Esophagus (tissue), 2 donors: ENCODE measurements at regions not wholly inside any gene's neighbourhood (a gene's known extent, or its start where the extent isn't known, plus 50 kb on each side); places are given as distances from the start of the nearest gene placed in this dataset.

Experiments
- H3K27ac ChIP-seq, 2 donors: one replicate each; pipeline ENCODE4 v1.5.1; 2013; ENCODE audit warnings: low read depth in 2 of 2, mild to moderate bottlenecking in 2 of 2, inconsistent platforms in 1 of 2, low read length in 1 of 2, moderate library complexity in 1 of 2
- H3K27me3 ChIP-seq, 2 donors: one replicate each; pipeline ENCODE4 v1.6.1; 2013; ENCODE audit warnings: low read length in 2 of 2, control low read depth in 1 of 2, mild to moderate bottlenecking in 1 of 2; ENCODE audit not compliant: insufficient read depth in 2 of 2, control insufficient read depth in 1 of 2
- H3K36me3 ChIP-seq, 2 donors: one replicate each; pipeline ENCODE4 v1.6.1; 2013; ENCODE audit warnings: low read length in 1 of 2; ENCODE audit not compliant: control insufficient read depth in 2 of 2, insufficient read depth in 2 of 2
- H3K4me1 ChIP-seq, 2 donors: one replicate each; pipeline ENCODE4 v1.6.1; 2013; ENCODE audit warnings: low read length in 1 of 2; ENCODE audit not compliant: control insufficient read depth in 2 of 2, insufficient read depth in 2 of 2
- H3K4me3 ChIP-seq, 2 donors: one replicate each; pipeline ENCODE4 v1.5.1; 2013; ENCODE audit warnings: low read length in 2 of 2, mild to moderate bottlenecking in 2 of 2, low read depth in 1 of 2, moderate library complexity in 1 of 2
- H3K9me3 ChIP-seq, 2 donors: one replicate each; pipeline ENCODE4 v1.6.1; 2013; ENCODE audit warnings: mild to moderate bottlenecking in 2 of 2, low read depth in 1 of 2, low read length in 1 of 2, moderate library complexity in 1 of 2; ENCODE audit not compliant: control insufficient read depth in 2 of 2, insufficient read depth in 1 of 2
- WGBS, 2 donors: extraction: QIAGEN DNeasy Blood & Tissue Kit; methylation state at CpG; one replicate each; pipeline ENCODE4 v1.1.7; 2013; 5-methylcytosine and 5-hydroxymethylcytosine counted together
- donor health status: healthy with polysubstance abuse.
- donor health status: Bipolar disorder and iron deficiency.

GRCh38 chr22:22408269-22408668, 100.3 kb downstream of the ZNF280B start:
- no peaks in the 10 kb centered on the region for H3K36me3 ChIP-seq
- no peak overlapping the region for H3K27ac ChIP-seq
- no peak overlapping the region for H3K4me3 ChIP-seq
- 60 to 68% methylated on average over 3 of the region's 3 CpGs for WGBS, 2 donors
- no peaks in the 10 kb centered on the region for H3K27me3 ChIP-seq
- H3K4me1 ChIP-seq = no peaks in the 10 kb centered on the region
- H3K9me3 ChIP-seq = no peaks in the 10 kb centered on the region

DNA sequence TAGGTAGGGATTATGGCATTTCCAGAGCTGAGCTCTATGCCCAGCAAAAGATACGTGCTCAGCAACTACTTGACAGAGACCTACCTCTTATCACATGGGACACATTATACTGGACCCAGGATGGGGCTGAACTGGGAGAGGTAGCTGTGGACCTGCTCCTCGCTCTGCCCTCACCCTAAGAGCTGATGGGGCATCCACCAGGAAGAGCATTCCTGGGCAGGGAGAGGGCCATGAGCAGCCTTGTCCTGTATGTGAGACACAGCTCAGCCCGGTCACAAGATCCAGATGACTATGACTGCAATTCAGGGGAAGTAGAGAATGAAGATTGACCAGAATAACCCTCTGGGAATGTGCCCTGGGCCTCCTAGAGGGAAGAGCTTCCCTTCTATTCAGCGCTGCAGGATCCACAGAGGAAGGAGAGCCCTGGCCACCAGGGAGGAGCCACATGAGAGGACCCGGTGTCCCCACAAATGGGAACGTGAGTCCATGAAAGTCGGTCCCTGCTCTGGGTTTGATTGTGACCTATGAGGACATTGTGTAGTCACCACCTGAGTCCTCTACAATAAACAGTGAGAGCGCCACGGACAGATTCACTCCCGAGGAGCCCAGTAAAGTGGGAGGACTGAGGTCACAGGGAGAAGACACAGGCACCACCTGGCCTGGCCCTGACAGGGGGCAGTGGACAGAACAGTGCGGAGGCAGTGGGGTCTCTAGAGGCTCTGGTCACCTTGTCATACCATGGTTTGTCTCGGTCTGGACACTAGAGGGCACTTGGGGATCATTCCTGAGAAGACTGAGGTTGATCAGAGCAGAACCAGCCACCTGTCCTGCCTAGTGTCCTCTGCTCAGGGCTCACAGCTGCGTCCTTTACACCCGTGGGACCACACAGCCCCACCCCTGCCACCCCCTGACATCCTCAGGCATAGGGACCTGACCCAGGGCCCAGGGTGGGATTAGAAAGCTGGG, 99.5 kb downstream of the ZNF280B start:
- Histone ChIP-seq H3K36me3 (no peaks in the 10 kb centered on the region), H3K4me3 (no peak overlapping the region), H3K27ac (no peak overlapping the region), H3K9me3 (no peaks in the 10 kb centered on the region), H3K4me1 (no peaks in the 10 kb centered on the region), H3K27me3 (no peaks in the 10 kb centered on the region)
- 46% methylated on average over 14 of the region's 14 CpGs for WGBS, 2 donors

GRCh38 chr22:22410121-22410520, 98.4 kb downstream of the ZNF280B start:
- no peaks in the 10 kb centered on the region for H3K9me3 ChIP-seq
- peaks cover 0 to under 1% of the 10 kb centered on the region in 2 donors for H3K27me3 ChIP-seq
- H3K4me3 ChIP-seq = no peak overlapping the region
- no peaks in the 10 kb centered on the region for H3K36me3 ChIP-seq
- 33 to 41% methylated on average over 5 of the region's 5 CpGs for WGBS, 2 donors
- H3K4me1 ChIP-seq = no peaks in the 10 kb centered on the region
- H3K27ac ChIP-seq = no peak overlapping the region

GRCh38 chr22:22410677-22411076, 97.9 kb downstream of the ZNF280B start:
- no peaks in the 10 kb centered on the region for H3K9me3 ChIP-seq
- H3K4me3 ChIP-seq = no peak overlapping the region
- 69 to 73% methylated on average over 3 of the region's 3 CpGs for WGBS, 2 donors
- no peak overlapping the region for H3K27ac ChIP-seq
- no peaks in the 10 kb centered on the region for H3K36me3 ChIP-seq
- H3K27me3 ChIP-seq = peaks cover 0 to 4% of the 10 kb centered on the region in 2 donors
- no peaks in the 10 kb centered on the region for H3K4me1 ChIP-seq

- WGBS, 2 donors = 41 to 43% methylated on average over 1 of the region's 1 CpG
- Histone ChIP-seq H3K4me1 (no peaks in the 10 kb centered on the region), H3K36me3 (no peaks in the 10 kb centered on the region), H3K4me3 (no peak overlapping the region), H3K27ac (no peak overlapping the region), H3K27me3 (peaks cover 0 to 7% of the 10 kb centered on the region in 2 donors), H3K9me3 (no peaks in the 10 kb centered on the region)
Observed at GRCh38 chr22:22414266-22414665, 94.3 kb downstream of the ZNF280B start.

- Histone ChIP-seq H3K36me3 (no peaks in the 10 kb centered on the region), H3K27me3 (peaks cover 4 to 7% of the 10 kb centered on the region in 2 donors), H3K27ac (no peak overlapping the region), H3K9me3 (no peaks in the 10 kb centered on the region), H3K4me3 (no peak overlapping the region), H3K4me1 (no peaks in the 10 kb centered on the region)
- WGBS, 2 donors = 77 to 82% methylated on average over 9 of the region's 9 CpGs
Observed at GRCh38 chr22:22417495-22418162, 90.9 kb downstream of the ZNF280B start.

GRCh38 chr22:22418163-22418549, 90.4 kb downstream of the ZNF280B start:
- Histone ChIP-seq H3K36me3 (no peaks in the 10 kb centered on the region), H3K4me3 (no peak overlapping the region), H3K27me3 (peaks cover 4 to 7% of the 10 kb centered on the region in 2 donors), H3K27ac (no peak overlapping the region), H3K9me3 (no peaks in the 10 kb centered on the region), H3K4me1 (no peaks in the 10 kb centered on the region)
- WGBS, 2 donors = 82 to 87% methylated on average over 2 of the region's 2 CpGs

DNA sequence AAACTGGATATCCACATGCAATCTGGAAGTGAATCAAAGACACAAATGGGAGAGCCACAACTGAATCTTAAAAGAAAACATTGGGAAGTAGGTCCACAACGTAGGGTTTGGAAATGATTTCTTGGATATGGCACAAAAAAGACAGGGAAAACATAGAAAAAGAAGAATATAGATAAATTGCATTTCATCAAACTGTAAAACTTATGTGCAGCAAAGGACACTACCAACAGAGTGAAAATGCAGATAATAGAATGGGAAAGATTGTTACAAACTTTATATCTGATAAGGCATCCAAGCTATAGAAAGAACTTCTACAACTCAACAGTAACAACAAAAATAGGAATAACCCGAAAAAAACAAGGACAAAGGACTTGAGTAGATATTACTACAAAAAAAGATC, 89.6 kb downstream of the ZNF280B start:
- Histone ChIP-seq H3K27me3 (peaks cover 4 to 7% of the 10 kb centered on the region in 2 donors), H3K4me3 (no peak overlapping the region)

DNA sequence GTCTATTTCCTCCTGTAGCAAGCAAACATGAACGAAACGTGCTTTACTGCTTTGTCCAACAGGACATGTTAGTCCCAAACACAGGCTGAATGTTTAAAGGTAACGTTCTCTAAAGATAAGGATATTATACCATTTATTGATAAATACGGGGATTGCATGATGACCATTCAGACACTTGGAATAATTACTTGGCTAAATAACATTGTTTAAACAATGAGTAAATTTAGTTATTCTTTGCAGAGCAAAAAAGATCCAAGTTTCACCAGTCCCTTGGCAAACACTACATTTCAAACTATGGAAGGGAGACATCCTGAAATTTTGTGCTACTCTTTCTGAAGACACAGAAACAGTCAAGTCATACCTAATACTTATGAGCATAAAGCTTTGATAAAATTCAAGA, 88.0 kb downstream of the ZNF280B start:
- Histone ChIP-seq H3K27ac (no peak overlapping the region), H3K36me3 (no peaks in the 10 kb centered on the region), H3K27me3 (peaks cover 3 to 4% of the 10 kb centered on the region in 2 donors), H3K9me3 (no peaks in the 10 kb centered on the region), H3K4me1 (no peaks in the 10 kb centered on the region), H3K4me3 (no peak overlapping the region)
- 48 to 57% methylated on average over 4 of the region's 4 CpGs for WGBS, 2 donors

More for the DNA sequence above, 89.6 kb downstream of the ZNF280B start:
- Histone ChIP-seq H3K27ac (no peak overlapping the region), H3K36me3 (no peaks in the 10 kb centered on the region), H3K4me1 (no peaks in the 10 kb centered on the region), H3K9me3 (no peaks in the 10 kb centered on the region)
- 59 to 60% methylated on average over 2 of the region's 2 CpGs for WGBS, 2 donors
